H9 (cell line): ENCODE measurements at regions not wholly inside any gene's neighbourhood (a gene's known extent, or its start where the extent isn't known, plus 50 kb on each side); places are given as distances from the start of the nearest gene placed in this dataset.

Source experiments
- DNase-seq: peaks from one replicate; pipeline ENCODE4 v3.0.0-alpha.2; 2017
- H2AFZ ChIP-seq: one replicate; pipeline ENCODE4 v1.6.1; 2013; ENCODE audit warnings: mild to moderate bottlenecking, low read length, control low read depth, moderate library complexity
- H2AK5ac ChIP-seq: 2 replicates; pipeline ENCODE4 v1.6.1; 2013; ENCODE audit warnings: low read length, control low read depth, mixed read lengths; ENCODE audit not compliant: insufficient read length
- H2BK120ac ChIP-seq: one replicate; pipeline ENCODE4 v1.6.1; 2013; ENCODE audit warnings: low read depth, mild to moderate bottlenecking, low read length, control low read depth, inconsistent platforms; ENCODE audit not compliant: poor library complexity, severe bottlenecking
- H2BK12ac ChIP-seq: 2 replicates; pipeline ENCODE4 v1.6.1; 2013; ENCODE audit warnings: low read length, control low read depth, mixed read lengths, low read depth; ENCODE audit not compliant: insufficient read length
- H2BK15ac ChIP-seq: 2 replicates; pipeline ENCODE4 v1.6.1; 2013; ENCODE audit warnings: low read depth, low read length, control low read depth
- H2BK20ac ChIP-seq: one replicate; pipeline ENCODE4 v1.6.1; 2013; ENCODE audit warnings: low read depth, mild to moderate bottlenecking, low read length, control low read depth, inconsistent platforms; ENCODE audit not compliant: poor library complexity, severe bottlenecking
- H2BK5ac ChIP-seq: 2 replicates; pipeline ENCODE4 v1.6.1; 2013; ENCODE audit warnings: low read length, control low read depth, mixed read lengths; ENCODE audit not compliant: insufficient read length
- H3K14ac ChIP-seq: 2 replicates; pipeline ENCODE4 v1.6.1; 2013; ENCODE audit warnings: low read length, control low read depth; ENCODE audit not compliant: insufficient read depth
- H3K18ac ChIP-seq: 2 replicates; pipeline ENCODE4 v1.6.1; 2013; ENCODE audit warnings: low read depth, mild to moderate bottlenecking, mixed read lengths, low read length, control low read depth; ENCODE audit not compliant: insufficient read length
- H3K23ac ChIP-seq: 2 replicates; pipeline ENCODE4 v1.6.1; 2013; ENCODE audit warnings: low read length, control low read depth, mixed read lengths, low read depth; ENCODE audit not compliant: insufficient read length
- H3K23me2 ChIP-seq: 2 replicates; pipeline ENCODE4 v1.6.1; 2013; ENCODE audit warnings: low read depth, mild to moderate bottlenecking, mixed read lengths, low read length, control low read depth; ENCODE audit not compliant: insufficient read length, poor library complexity, severe bottlenecking
- H3K27ac ChIP-seq: 2 replicates; pipeline ENCODE4 v1.5.1; 2013; ENCODE audit warnings: low read length, control low read depth, mixed read lengths, low read depth; ENCODE audit not compliant: insufficient read length
- H3K27me3 ChIP-seq: 2 replicates; pipeline ENCODE4 v1.6.1; 2013; ENCODE audit warnings: low read length, control low read depth, inconsistent platforms; ENCODE audit not compliant: insufficient read depth
- H3K4ac ChIP-seq: 2 replicates; pipeline ENCODE4 v1.6.1; 2013; ENCODE audit warnings: low read depth, mild to moderate bottlenecking, control low read depth, inconsistent platforms, low read length, moderate library complexity
- H3K4me1 ChIP-seq: 2 replicates; pipeline ENCODE4 v1.6.1; 2013; ENCODE audit warnings: low read length, control low read depth, inconsistent platforms; ENCODE audit not compliant: insufficient read depth
- H3K4me2 ChIP-seq: 2 replicates; pipeline ENCODE4 v1.6.1; 2013; ENCODE audit warnings: low read length, control low read depth, mixed read lengths; ENCODE audit not compliant: insufficient read length, insufficient read depth
- H3K56ac ChIP-seq: 2 replicates; pipeline ENCODE4 v1.6.1; 2013; ENCODE audit warnings: low read depth, mild to moderate bottlenecking, mixed read lengths, low read length, control low read depth; ENCODE audit not compliant: insufficient read length
- H3K79me1 ChIP-seq: 2 replicates; pipeline ENCODE4 v1.6.1; 2013; ENCODE audit warnings: low read depth, mild to moderate bottlenecking, moderate library complexity, low read length, control low read depth, inconsistent platforms; ENCODE audit not compliant: insufficient read depth, poor library complexity, severe bottlenecking
- H3K79me2 ChIP-seq: 2 replicates; pipeline ENCODE4 v1.6.1; 2013; ENCODE audit warnings: low read length, control low read depth, inconsistent platforms; ENCODE audit not compliant: insufficient read depth
- H3K9ac ChIP-seq: 2 replicates; pipeline ENCODE4 v1.6.1; 2013; ENCODE audit warnings: low read length, control low read depth, mixed read lengths; ENCODE audit not compliant: insufficient read length; ENCODE audit errors: extremely low read depth
- H3K9me3 ChIP-seq: one replicate; pipeline ENCODE4 v1.6.1; 2013; ENCODE audit warnings: low read depth, low read length, inconsistent platforms; ENCODE audit not compliant: control insufficient read depth
- H3T11ph ChIP-seq: one replicate; pipeline ENCODE4 v1.6.1; 2013; ENCODE audit warnings: mild to moderate bottlenecking, low read length, control low read depth, inconsistent platforms
- H4K20me1 ChIP-seq: one replicate; pipeline ENCODE4 v1.6.1; 2013; ENCODE audit not compliant: control insufficient read depth, insufficient read length, insufficient read depth
- H4K5ac ChIP-seq: 2 replicates; pipeline ENCODE4 v1.6.1; 2013; ENCODE audit warnings: low read depth, mild to moderate bottlenecking, mixed read lengths, low read length, control low read depth; ENCODE audit not compliant: insufficient read length
- H4K8ac ChIP-seq: replicated peaks from 2 replicates; pipeline ENCODE4 v1.6.1; 2013; ENCODE audit warnings: low read length, control low read depth, mixed read lengths, low read depth; ENCODE audit not compliant: insufficient read length
- H4K91ac ChIP-seq: 2 replicates; pipeline ENCODE4 v1.6.1; 2013; ENCODE audit warnings: low read depth, mild to moderate bottlenecking, moderate library complexity, mixed read lengths, low read length, control low read depth; ENCODE audit not compliant: insufficient read length
- H3K27ac Mint-ChIP-seq, 3 experiments: 2 replicates in 2 of 3; 3 replicates in 1 of 3; pipeline ENCODE4 v1.8.0; 2020 to 2021; ENCODE audit warnings: mixed read lengths in 3 of 3, mild to moderate bottlenecking in 1 of 3, moderate library complexity in 1 of 3
- H3K27me3 Mint-ChIP-seq: 2 replicates; pipeline ENCODE4 v1.8.0; 2021; ENCODE audit warnings: low read depth, mild to moderate bottlenecking, moderate library complexity, mixed read lengths
- H3K36me3 Mint-ChIP-seq, 3 experiments: 2 replicates in 2 of 3; 3 replicates in 1 of 3; pipeline ENCODE4 v1.8.0; 2020 to 2021; ENCODE audit warnings: low read depth in 3 of 3, mixed read lengths in 3 of 3; ENCODE audit not compliant: insufficient read depth in 1 of 3
- H3K4me1 Mint-ChIP-seq, 2 experiments: 2 replicates each; pipeline ENCODE4 v1.8.0; 2020; ENCODE audit warnings: mixed read lengths in 2 of 2
- H3K4me3 Mint-ChIP-seq, 2 experiments: 2 replicates in 1 of 2; 3 replicates in 1 of 2; pipeline ENCODE4 v1.8.0; 2020 to 2021; ENCODE audit warnings: mild to moderate bottlenecking in 2 of 2, mixed read lengths in 2 of 2, moderate library complexity in 1 of 2
- H3K9me3 Mint-ChIP-seq, 2 experiments: 2 replicates in 1 of 2; 3 replicates in 1 of 2; pipeline ENCODE4 v1.8.0; 2020; ENCODE audit warnings: mild to moderate bottlenecking in 2 of 2, mixed read lengths in 2 of 2, moderate library complexity in 1 of 2
- CTCF ChIP-seq: fragments of 200-600 bp; sonication (generic); conservative IDR thresholded peaks from 3 replicates; pipeline ENCODE4 v1.8.0; 2021; ENCODE audit warnings: antibody characterized with exemption, mild to moderate bottlenecking
- WGBS: extraction: QIAGEN DNeasy Blood & Tissue Kit; methylation state at CpG from one replicate; pipeline ENCODE4 v1.1.7; 2013; ENCODE audit warnings: missing lambda C conversion rate, low lambda C conversion rate, mixed read lengths; ENCODE audit not compliant: insufficient read length; ENCODE audit errors: extremely low coverage; 5-methylcytosine and 5-hydroxymethylcytosine counted together

DNA sequence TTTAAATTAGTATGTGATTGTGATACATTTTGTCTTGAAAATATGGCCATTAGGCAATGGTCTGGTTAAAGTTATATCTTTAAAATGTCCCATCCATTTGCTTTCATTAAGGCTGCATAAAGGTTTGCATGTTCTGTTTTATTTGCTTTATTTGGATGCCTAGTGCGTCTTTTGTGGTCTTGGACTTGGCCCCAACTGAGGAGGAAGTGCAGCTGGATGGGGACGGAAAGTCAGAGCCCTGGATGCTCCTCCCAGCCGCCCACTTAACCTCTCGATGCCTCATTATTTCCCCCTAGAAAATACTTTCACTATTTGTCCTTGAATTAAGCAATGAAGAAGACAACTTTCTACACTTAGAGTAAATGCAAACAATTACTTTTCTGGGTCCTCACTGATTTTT, 898.2 kb downstream of the MCTP2 start:
- Histone ChIP-seq H3K79me1 (no peaks in the 10 kb centered on the region), H4K20me1 (no peaks in the 10 kb centered on the region), H3K27ac (no peak overlapping the region), H3K4me2 (no peak overlapping the region), H2BK5ac (no peak overlapping the region), H3K23me2 (no peaks in the 10 kb centered on the region), H4K91ac (no peak overlapping the region), H3K18ac (no peak overlapping the region), H3K23ac (no peak overlapping the region), H4K5ac (no peak overlapping the region), H2AK5ac (no peak overlapping the region), H4K8ac (no peak overlapping the region), H3T11ph (no peak overlapping the region), H3K4me1 (peaks cover 6% of the 10 kb centered on the region; the same call in 1 of the 2 replicates), H2AFZ (no peak overlapping the region), H2BK20ac (no peak overlapping the region), H2BK15ac (no peak overlapping the region), H2BK12ac (no peak overlapping the region), H3K9me3 (no peaks in the 10 kb centered on the region), H3K79me2 (no peaks in the 10 kb centered on the region), H3K4ac (no peak overlapping the region), H3K14ac (no peak overlapping the region), H3K27me3 (no peaks in the 10 kb centered on the region), H3K9ac (no peak overlapping the region), H2BK120ac (no peak overlapping the region), H3K56ac (no peak overlapping the region)
- no peak for TF ChIP-seq CTCF
- H3K27me3 Mint-ChIP-seq: no peaks in the 10 kb centered on the region
- no peak for DNase-seq
- H3K9me3 Mint-ChIP-seq: no peaks in the 10 kb centered on the region
- H3K4me1 Mint-ChIP-seq: peaks cover 14 to 16% of the 10 kb centered on the region in 2 experiments
- WGBS: no CpG with 5 or more reads among the region's 4 CpGs
- H3K36me3 Mint-ChIP-seq: no peaks in the 10 kb centered on the region
- no peak overlapping the region for H3K4me3 Mint-ChIP-seq
- no peak overlapping the region; a peak in 2 of 7 replicates for H3K27ac Mint-ChIP-seq
